ENCODE measurements at regions not wholly inside any gene's neighbourhood (a gene's known extent, or its start where the extent isn't known, plus 50 kb on each side); places are given as distances from the start of the nearest gene placed in this dataset.

- ChIA-PET CTCF (interaction anchor here (0.5 to 2.0 kb wide), 5 partner anchors 11 to 398 kb away, joined by 3 to 6 read pairs (median 4); no protein-coding TSS in a partner anchor), POLR2A (no interaction called here)
- no peak overlapping the region for H3K27ac Mint-ChIP-seq (ENCODE audit: low read depth, unreplicated experiment)
- DNase-seq (ENCODE audit: unreplicated experiment), result no peak
- no peak overlapping the region for H3K4me3 Mint-ChIP-seq (ENCODE audit: unreplicated experiment)
- H3K27me3 Mint-ChIP-seq (ENCODE audit: insufficient read depth, unreplicated experiment), result no peaks in the 10 kb centered on the region
- no peak for TF ChIP-seq CTCF (IDR thresholded peaks at IDR 0.05; ENCODE audit: unreplicated experiment)
- BruUV-seq (replicated peaks), result no TSS peak
- H3K4me1 Mint-ChIP-seq (ENCODE audit: insufficient read depth, unreplicated experiment), result peaks cover 8% of the 10 kb centered on the region
- intact Hi-C loops (cut with micrococcal nuclease), result no loop called here
- no peaks in the 10 kb centered on the region for H3K36me3 Mint-ChIP-seq (ENCODE audit: insufficient read depth, unreplicated experiment)
- no peaks in the 10 kb centered on the region for H3K9me3 Mint-ChIP-seq (ENCODE audit: unreplicated experiment)
Observed at GRCh38 chr5:168005093-168005492, 286.4 kb upstream of the WWC1 start.

- no peak for TF ChIP-seq CTCF (IDR thresholded peaks at IDR 0.05; ENCODE audit: unreplicated experiment)
- no peaks in the 10 kb centered on the region for H3K36me3 Mint-ChIP-seq (ENCODE audit: insufficient read depth, unreplicated experiment)
- H3K9me3 Mint-ChIP-seq (ENCODE audit: unreplicated experiment), result no peaks in the 10 kb centered on the region
- no peak overlapping the region for H3K4me3 Mint-ChIP-seq (ENCODE audit: unreplicated experiment)
- H3K4me1 Mint-ChIP-seq (ENCODE audit: insufficient read depth, unreplicated experiment), result peaks cover 8% of the 10 kb centered on the region
- no peak overlapping the region for H3K27ac Mint-ChIP-seq (ENCODE audit: low read depth, unreplicated experiment)
- no peak for DNase-seq (ENCODE audit: unreplicated experiment)
- intact Hi-C loops (cut with micrococcal nuclease), result no loop called here
- no peaks in the 10 kb centered on the region for H3K27me3 Mint-ChIP-seq (ENCODE audit: insufficient read depth, unreplicated experiment)
- BruUV-seq (replicated peaks), result no TSS peak
- ChIA-PET POLR2A (interaction anchor here (0.8 kb wide), 1 partner anchor 14 kb away, joined by 3 read pairs; no protein-coding TSS in a partner anchor), CTCF (interaction anchor here (0.5 to 2.0 kb wide), 9 partner anchors 11 to 423 kb away, joined by 3 to 10 read pairs (median 4); no protein-coding TSS in a partner anchor)
Observed at GRCh38 chr5:168005936-168006335, 285.5 kb upstream of the WWC1 start.

GRCh38 chr5:168006456-168007130 lies 284.9 kb upstream of the WWC1 start:
- Mint-ChIP-seq H3K27ac (ENCODE audit: low read depth, unreplicated experiment) (no peak overlapping the region), H3K4me1 (ENCODE audit: insufficient read depth, unreplicated experiment) (peaks cover 8% of the 10 kb centered on the region), H3K27me3 (ENCODE audit: insufficient read depth, unreplicated experiment) (no peaks in the 10 kb centered on the region), H3K4me3 (ENCODE audit: unreplicated experiment) (no peak overlapping the region), H3K9me3 (ENCODE audit: unreplicated experiment) (no peaks in the 10 kb centered on the region), H3K36me3 (ENCODE audit: insufficient read depth, unreplicated experiment) (no peaks in the 10 kb centered on the region)
- no peak for TF ChIP-seq CTCF (IDR thresholded peaks at IDR 0.05; ENCODE audit: unreplicated experiment)
- no TSS peak for BruUV-seq (replicated peaks)
- ChIA-PET CTCF (interaction anchor here (0.7 to 2.0 kb wide), 7 partner anchors 12 to 424 kb away, joined by 3 to 10 read pairs (median 5); no protein-coding TSS in a partner anchor), POLR2A (interaction anchor here (0.6 to 1.1 kb wide), 3 partner anchors 9 to 21 kb away, joined by 3 to 4 read pairs (median 3); no protein-coding TSS in a partner anchor)
- DNase-seq (ENCODE audit: unreplicated experiment), result no peak
- intact Hi-C loops (cut with micrococcal nuclease), result no loop called here

GRCh38 chr5:168007286-168007685 lies 284.2 kb upstream of the WWC1 start:
- Mint-ChIP-seq H3K4me1 (ENCODE audit: insufficient read depth, unreplicated experiment) (peaks cover 8% of the 10 kb centered on the region), H3K36me3 (ENCODE audit: insufficient read depth, unreplicated experiment) (no peaks in the 10 kb centered on the region), H3K4me3 (ENCODE audit: unreplicated experiment) (no peak overlapping the region), H3K27me3 (ENCODE audit: insufficient read depth, unreplicated experiment) (no peaks in the 10 kb centered on the region), H3K27ac (ENCODE audit: low read depth, unreplicated experiment) (no peak overlapping the region), H3K9me3 (ENCODE audit: unreplicated experiment) (no peaks in the 10 kb centered on the region)
- ChIA-PET CTCF (interaction anchor here (0.6 to 2.0 kb wide), 3 partner anchors 13 to 426 kb away, joined by 3 to 6 read pairs (median 4); no protein-coding TSS in a partner anchor), POLR2A (interaction anchor here (0.6 to 1.1 kb wide), 2 partner anchors 10 to 20 kb away, joined by 3 to 4 read pairs; no protein-coding TSS in a partner anchor)
- intact Hi-C loops (cut with micrococcal nuclease), result no loop called here
- DNase-seq (ENCODE audit: unreplicated experiment), result no peak
- no peak for TF ChIP-seq CTCF (IDR thresholded peaks at IDR 0.05; ENCODE audit: unreplicated experiment)
- no TSS peak for BruUV-seq (replicated peaks)

Measured in MCF 10A (cell line).